PC-3 (cell line): ENCODE measurements at regions not wholly inside any gene's neighbourhood (a gene's known extent, or its start where the extent isn't known, plus 50 kb on each side); places are given as distances from the start of the nearest gene placed in this dataset.

ENCODE experiments used
- ATAC-seq: fragments of 200-7000 bp; cut with Tn5 transposase; 2 replicates; pipeline ENCODE4 v1.9.1; 2020; ENCODE audit warnings: mild to moderate bottlenecking, moderate library complexity
- BruUV-seq: library from RNA; stranded (reverse); fragments of 400-500 nt; replicated peaks from 2 replicates; lab custom pipeline; 2021; lab: Mats Ljungman, UMichigan
- CTCF ChIA-PET: fragments of 300-600 bp; sonication (Branson Sonifier 250); formaldehyde crosslinking; loops from one replicate; lab custom pipeline; 2022; ENCODE audit warnings: antibody characterized with exemption; lab: Charles Lee
- POLR2A ChIA-PET: fragments of 300-600 bp; sonication (Branson Sonifier 250); formaldehyde crosslinking; loops from one replicate; lab custom pipeline; 2022; ENCODE audit warnings: antibody characterized with exemption; ENCODE audit not compliant: unreplicated experiment; lab: Charles Lee
- DNase-seq: peaks from one replicate; pipeline ENCODE4 v3.0.0-alpha.2; 2015
- H2AFZ ChIP-seq: fragments of 300-600 bp; sonication (generic); 2 replicates; pipeline ENCODE4 v1.6.0; 2016; ENCODE audit warnings: antibody characterized with exemption, low read length
- H3F3A ChIP-seq: fragments of 300-600 bp; sonication (generic); one replicate; pipeline ENCODE4 v1.6.0; 2017; ENCODE audit warnings: antibody characterized with exemption, low read length, control low read depth, mild to moderate bottlenecking; ENCODE audit not compliant: unreplicated experiment
- H3K27ac ChIP-seq: fragments of 300-600 bp; sonication (generic); 2 replicates; pipeline ENCODE4 v1.5.1; 2016; ENCODE audit warnings: mild to moderate bottlenecking, low read length
- H3K27me3 ChIP-seq: fragments of 300-600 bp; sonication (generic); 2 replicates; pipeline ENCODE4 v1.6.1; 2016; ENCODE audit warnings: low read length, mixed read lengths
- H3K36me3 ChIP-seq: fragments of 300-600 bp; sonication (generic); 2 replicates; pipeline ENCODE4 v1.6.1; 2016; ENCODE audit warnings: low read depth, mixed run types, low read length, mixed read lengths
- H3K4me1 ChIP-seq: fragments of 300-600 bp; sonication (generic); 2 replicates; pipeline ENCODE4 v1.5.1; 2016; ENCODE audit warnings: low read length; ENCODE audit not compliant: insufficient read depth
- H3K4me2 ChIP-seq: fragments of 300-600 bp; sonication (generic); 2 replicates; pipeline ENCODE4 v1.6.0; 2016; ENCODE audit warnings: low read length
- H3K4me3 ChIP-seq: fragments of 300-600 bp; sonication (generic); 2 replicates; pipeline ENCODE4 v1.5.1; 2016; ENCODE audit warnings: mild to moderate bottlenecking, low read length, mixed read lengths
- H3K79me2 ChIP-seq: fragments of 300-600 bp; sonication (generic); 2 replicates; pipeline ENCODE4 v1.6.1; 2017; ENCODE audit warnings: low read length, mixed read lengths
- H3K9ac ChIP-seq: fragments of 300-600 bp; sonication (generic); 2 replicates; pipeline ENCODE4 v1.6.0; 2016; ENCODE audit warnings: mild to moderate bottlenecking, low read length
- H3K9me2 ChIP-seq: fragments of 300-600 bp; sonication (generic); replicated peaks from 2 replicates; pipeline ENCODE4 v1.6.1; 2016; ENCODE audit warnings: mixed run types, low read length, mixed read lengths
- H3K9me3 ChIP-seq: fragments of 300-600 bp; sonication (generic); 2 replicates; pipeline ENCODE4 v1.6.1; 2016; ENCODE audit warnings: low read length, mixed read lengths
- H4K20me1 ChIP-seq: fragments of 300-600 bp; sonication (generic); 2 replicates; pipeline ENCODE4 v1.6.1; 2016; ENCODE audit warnings: low read length, mixed read lengths
- EZH2 ChIP-seq: fragments of 300-600 bp; sonication (generic); IDR thresholded peaks from one replicate; pipeline ENCODE4 v1.6.1; 2017; ENCODE audit warnings: antibody characterized with exemption, mild to moderate bottlenecking, low read length; ENCODE audit not compliant: unreplicated experiment
- EZH2phosphoT487 ChIP-seq: fragments of 300-600 bp; sonication (generic); IDR thresholded peaks from 2 replicates; pipeline ENCODE4 v1.6.1; 2018; ENCODE audit warnings: mild to moderate bottlenecking, antibody characterized with exemption, low read length, borderline replicate concordance
- intact Hi-C: fragments of 100-400 bp; cut with micrococcal nuclease; formaldehyde crosslinking; loops from 2 replicates; pipeline ENCODE4 v1.9.0; 2023
- TF ChIP-seq, protein P1 (sequence below): fragments of 300-600 bp; sonication (generic); conservative IDR thresholded peaks from 2 replicates; pipeline ENCODE4 v1.5.1; 2017; ENCODE audit warnings: antibody characterized with exemption, low read depth, mild to moderate bottlenecking, low read length

DNA sequence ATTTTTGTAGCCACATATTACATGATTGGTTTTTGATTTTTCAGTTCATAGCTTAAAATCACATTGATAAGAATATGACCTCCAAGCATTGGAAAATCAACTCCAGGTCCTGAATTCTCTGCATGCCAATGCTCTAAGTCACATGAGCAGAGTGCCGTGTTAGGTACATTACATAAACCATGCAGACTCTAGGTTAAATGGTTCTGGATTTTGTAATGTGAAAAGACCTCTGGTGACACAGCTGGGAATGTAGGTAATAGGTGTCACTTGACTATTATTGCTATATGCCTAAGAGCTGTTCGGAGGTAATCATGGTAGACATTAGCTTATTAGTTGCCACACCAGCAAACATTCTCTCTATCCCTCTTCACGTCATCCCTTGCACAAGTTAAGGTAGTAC lies 231.1 kb upstream of the SALL1 start:
- Histone ChIP-seq H3K4me2 (no peak overlapping the region), H3K4me3 (no peak overlapping the region), H3K27ac (no peak overlapping the region), H3K9me2 (no peaks in the 10 kb centered on the region), H3K4me1 (no peaks in the 10 kb centered on the region), H3K9ac (no peak overlapping the region), H3K27me3 (no peaks in the 10 kb centered on the region), H3K9me3 (no peaks in the 10 kb centered on the region), H4K20me1 (no peaks in the 10 kb centered on the region), H3K36me3 (no peaks in the 10 kb centered on the region), H3K79me2 (no peaks in the 10 kb centered on the region), H3F3A (no peaks in the 10 kb centered on the region), H2AFZ (no peak overlapping the region)
- DNase-seq (no peak), ATAC-seq (no peak)
- BruUV-seq: no TSS peak
- POLR2A ChIA-PET: no interaction called here
- intact Hi-C loops: no loop called here
- TF ChIP-seq EZH2phosphoT487 (no peak), EZH2 (no peak)
- TF ChIP-seq, protein P1, sequence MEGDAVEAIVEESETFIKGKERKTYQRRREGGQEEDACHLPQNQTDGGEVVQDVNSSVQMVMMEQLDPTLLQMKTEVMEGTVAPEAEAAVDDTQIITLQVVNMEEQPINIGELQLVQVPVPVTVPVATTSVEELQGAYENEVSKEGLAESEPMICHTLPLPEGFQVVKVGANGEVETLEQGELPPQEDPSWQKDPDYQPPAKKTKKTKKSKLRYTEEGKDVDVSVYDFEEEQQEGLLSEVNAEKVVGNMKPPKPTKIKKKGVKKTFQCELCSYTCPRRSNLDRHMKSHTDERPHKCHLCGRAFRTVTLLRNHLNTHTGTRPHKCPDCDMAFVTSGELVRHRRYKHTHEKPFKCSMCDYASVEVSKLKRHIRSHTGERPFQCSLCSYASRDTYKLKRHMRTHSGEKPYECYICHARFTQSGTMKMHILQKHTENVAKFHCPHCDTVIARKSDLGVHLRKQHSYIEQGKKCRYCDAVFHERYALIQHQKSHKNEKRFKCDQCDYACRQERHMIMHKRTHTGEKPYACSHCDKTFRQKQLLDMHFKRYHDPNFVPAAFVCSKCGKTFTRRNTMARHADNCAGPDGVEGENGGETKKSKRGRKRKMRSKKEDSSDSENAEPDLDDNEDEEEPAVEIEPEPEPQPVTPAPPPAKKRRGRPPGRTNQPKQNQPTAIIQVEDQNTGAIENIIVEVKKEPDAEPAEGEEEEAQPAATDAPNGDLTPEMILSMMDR: no peak
- CTCF ChIA-PET: no interaction called here

DNA sequence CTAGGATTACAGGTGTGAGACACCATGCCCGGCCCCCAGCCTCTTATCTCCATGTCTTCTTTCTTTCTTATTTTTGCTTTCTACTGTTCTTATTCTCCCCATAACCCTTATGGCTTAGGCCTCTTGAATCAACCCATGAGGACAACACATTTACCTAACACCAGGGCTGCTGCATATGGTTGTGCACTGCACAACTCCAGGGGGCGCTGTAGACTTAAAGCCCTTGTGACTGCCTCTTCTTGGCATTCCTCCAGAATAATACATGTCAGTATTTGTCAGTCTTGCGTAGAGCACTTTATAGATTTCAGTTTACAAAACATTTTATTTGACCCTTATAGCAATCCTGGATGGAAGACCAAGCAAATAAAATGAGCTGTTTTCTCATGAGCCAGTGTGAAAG lies 225.0 kb upstream of the SALL1 start:
- no peak overlapping the region for H3K27ac ChIP-seq
- no peaks in the 10 kb centered on the region for H3K27me3 ChIP-seq
- no peak overlapping the region for H3K9ac ChIP-seq
- POLR2A ChIA-PET: no interaction called here
- no peaks in the 10 kb centered on the region for H3K36me3 ChIP-seq
- no peak overlapping the region for H2AFZ ChIP-seq
- intact Hi-C loops: no loop called here
- no peaks in the 10 kb centered on the region for H3F3A ChIP-seq
- BruUV-seq: no TSS peak
- no peaks in the 10 kb centered on the region for H4K20me1 ChIP-seq
- H3K4me3 ChIP-seq: no peak overlapping the region
- ATAC-seq (no peak), DNase-seq (no peak)
- CTCF ChIA-PET: no interaction called here
- no peak overlapping the region for H3K4me2 ChIP-seq
- no peaks in the 10 kb centered on the region for H3K4me1 ChIP-seq
- TF ChIP-seq EZH2: no peak
- TF ChIP-seq, protein P1: 0 out of 2 replicates have a peak, but pooled peaks have one; percentile 12
- TF ChIP-seq EZH2phosphoT487: no peak
- no peaks in the 10 kb centered on the region for H3K9me3 ChIP-seq
- H3K9me2 ChIP-seq: no peaks in the 10 kb centered on the region
- no peaks in the 10 kb centered on the region for H3K79me2 ChIP-seq

DNA sequence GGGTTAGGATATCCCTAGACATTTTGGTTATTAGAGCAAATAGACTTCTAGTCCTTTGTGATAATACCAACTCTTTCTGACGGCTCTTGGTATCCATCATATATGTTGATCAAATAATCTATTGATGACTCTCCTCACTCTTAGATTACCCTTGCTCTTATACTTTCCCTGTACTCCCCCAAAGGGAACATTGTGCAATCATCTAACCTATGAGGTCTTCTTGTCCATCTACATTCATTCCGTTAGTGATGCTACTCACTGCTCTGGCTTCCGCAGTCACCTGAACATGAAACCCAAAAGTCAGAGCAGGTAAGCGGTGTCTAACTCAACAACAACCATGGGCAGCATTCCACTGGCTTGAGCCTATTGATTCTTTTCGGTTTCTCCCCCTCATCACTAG lies 223.7 kb upstream of the SALL1 start:
- BruUV-seq: no TSS peak

More for the DNA sequence above, 223.7 kb upstream of the SALL1 start:
- Histone ChIP-seq H3K9me2 (no peaks in the 10 kb centered on the region), H3K36me3 (no peaks in the 10 kb centered on the region), H3K9me3 (no peaks in the 10 kb centered on the region), H4K20me1 (no peaks in the 10 kb centered on the region), H3K27ac (no peak overlapping the region), H2AFZ (no peak overlapping the region), H3F3A (no peaks in the 10 kb centered on the region), H3K4me1 (no peaks in the 10 kb centered on the region), H3K27me3 (no peaks in the 10 kb centered on the region), H3K79me2 (no peaks in the 10 kb centered on the region), H3K9ac (no peak overlapping the region), H3K4me2 (no peak overlapping the region), H3K4me3 (no peak overlapping the region)
- intact Hi-C loops: no loop called here
- CTCF ChIA-PET: no interaction called here
- TF ChIP-seq EZH2 (no peak), EZH2phosphoT487 (no peak)
- TF ChIP-seq, protein P1: no peak
- no peak for ATAC-seq
- POLR2A ChIA-PET: no interaction called here
- DNase-seq: no peak
